IMR-90 (cell line): ENCODE measurements at regions not wholly inside any gene's neighbourhood (a gene's known extent, or its start where the extent isn't known, plus 50 kb on each side); places are given as distances from the start of the nearest gene placed in this dataset.

Source experiments
- ATAC-seq: fragments of 200-7000 bp; cut with Tn5 transposase; 2 replicates; pipeline ENCODE4 v1.9.1; 2020; ENCODE audit warnings: low read depth, mild to moderate bottlenecking, moderate library complexity
- BruUV-seq: library from RNA; stranded (reverse); fragments of 400-500 nt; replicated peaks from 2 replicates; lab custom pipeline; 2021; lab: Mats Ljungman, UMichigan
- CTCF ChIA-PET: fragments of 300-600 bp; formaldehyde crosslinking; extraction: SDS; loops from one replicate; lab custom pipeline; 2021; ENCODE audit warnings: antibody characterized with exemption; lab: Yijun Ruan, JAX
- POLR2A ChIA-PET: fragments of 300-600 bp; sonication (Branson Sonifier 250); formaldehyde crosslinking; loops from one replicate; lab custom pipeline; 2022; ENCODE audit warnings: antibody characterized with exemption; ENCODE audit not compliant: unreplicated experiment; lab: Charles Lee
- DNase-seq: peaks from one replicate; pipeline ENCODE4 v3.0.0; 2013
- H2AFZ ChIP-seq: replicated peaks from 2 replicates; pipeline ENCODE3; 2013; ENCODE audit warnings: low read length, mild to moderate bottlenecking; ENCODE audit not compliant: poor library complexity
- H2AK5ac ChIP-seq: 2 replicates; pipeline ENCODE4 v1.6.1; 2013; ENCODE audit warnings: low read depth, low read length, inconsistent platforms
- H2AK9ac ChIP-seq: replicated peaks from 2 replicates; pipeline ENCODE3; 2013; ENCODE audit warnings: mild to moderate bottlenecking, low read depth, low read length, moderate library complexity; ENCODE audit not compliant: poor library complexity
- H2BK120ac ChIP-seq: 2 replicates; pipeline ENCODE4 v1.6.1; 2013; ENCODE audit warnings: low read depth, low read length, inconsistent platforms
- H2BK15ac ChIP-seq: 3 replicates; pipeline ENCODE4 v1.6.1; 2013; ENCODE audit warnings: low read depth, low read length, inconsistent platforms
- H2BK20ac ChIP-seq: 2 replicates; pipeline ENCODE4 v1.6.1; 2013; ENCODE audit warnings: low read depth, mild to moderate bottlenecking, inconsistent platforms, low read length, moderate library complexity
- H2BK5ac ChIP-seq: 2 replicates; pipeline ENCODE4 v1.6.1; 2013; ENCODE audit warnings: mild to moderate bottlenecking, low read depth, low read length, inconsistent platforms; ENCODE audit not compliant: poor library complexity, severe bottlenecking
- H3K14ac ChIP-seq: replicated peaks from 2 replicates; pipeline ENCODE4 v1.6.1; 2013; ENCODE audit warnings: low read depth, low read length, inconsistent platforms
- H3K18ac ChIP-seq: 2 replicates; pipeline ENCODE4 v1.6.1; 2013; ENCODE audit warnings: low read depth, low read length, control low read depth
- H3K23ac ChIP-seq: 2 replicates; pipeline ENCODE4 v1.6.1; 2013; ENCODE audit warnings: low read depth, low read length, inconsistent platforms
- H3K27ac ChIP-seq: 2 replicates; pipeline ENCODE4 v1.5.1; 2013; ENCODE audit warnings: mild to moderate bottlenecking, control low read depth, low read length; ENCODE audit not compliant: insufficient read depth
- H3K27me3 ChIP-seq: 2 replicates; pipeline ENCODE4 v1.6.1; 2013; ENCODE audit warnings: low read length; ENCODE audit not compliant: control insufficient read depth, insufficient read depth
- H3K36me3 ChIP-seq: 2 replicates; pipeline ENCODE4 v1.6.1; 2013; ENCODE audit warnings: low read length, mixed read lengths; ENCODE audit not compliant: control insufficient read depth, insufficient read depth
- H3K4ac ChIP-seq: 2 replicates; pipeline ENCODE4 v1.6.1; 2013; ENCODE audit warnings: low read depth, low read length, inconsistent platforms
- H3K4me1 ChIP-seq: 2 replicates; pipeline ENCODE4 v1.6.1; 2013; ENCODE audit warnings: low read length, mixed read lengths; ENCODE audit not compliant: control insufficient read depth, insufficient read depth
- H3K4me2 ChIP-seq: 2 replicates; pipeline ENCODE4 v1.6.1; 2013; ENCODE audit warnings: low read depth, mild to moderate bottlenecking, control low read depth, low read length, moderate library complexity
- H3K4me3 ChIP-seq: 2 replicates; pipeline ENCODE4 v1.5.1; 2013; ENCODE audit warnings: low read depth, mild to moderate bottlenecking, control low read depth, low read length, moderate library complexity; ENCODE audit not compliant: insufficient read depth
- H3K56ac ChIP-seq: 2 replicates; pipeline ENCODE4 v1.6.1; 2013; ENCODE audit warnings: low read length, inconsistent platforms; ENCODE audit not compliant: insufficient read depth; ENCODE audit errors: extremely low read depth
- H3K79me1 ChIP-seq, 2 experiments: 2 replicates each; pipeline ENCODE4 v1.6.1; 2013; ENCODE audit warnings: low read length in 2 of 2, inconsistent platforms in 1 of 2, low read depth in 1 of 2
- H3K9ac ChIP-seq: 2 replicates; pipeline ENCODE4 v1.6.1; 2013; ENCODE audit warnings: low read depth, low read length, control low read depth
- H3K9me1 ChIP-seq: 2 replicates; pipeline ENCODE4 v1.6.1; 2013; ENCODE audit warnings: low read length, inconsistent platforms; ENCODE audit not compliant: insufficient read depth
- H3K9me3 ChIP-seq: 2 replicates; pipeline ENCODE4 v1.6.1; 2013; ENCODE audit warnings: low read length; ENCODE audit not compliant: control insufficient read depth, insufficient read depth
- H4K20me1 ChIP-seq: 2 replicates; pipeline ENCODE4 v1.6.1; 2013; ENCODE audit warnings: low read length, inconsistent platforms; ENCODE audit not compliant: insufficient read depth
- H4K5ac ChIP-seq: 2 replicates; pipeline ENCODE4 v1.6.1; 2013; ENCODE audit warnings: mild to moderate bottlenecking, low read depth, low read length, control low read depth
- H4K8ac ChIP-seq, 2 experiments: 2 replicates each; pipeline ENCODE4 v1.6.1; 2013; ENCODE audit warnings: low read depth in 2 of 2, low read length in 2 of 2, control low read depth in 1 of 2, inconsistent platforms in 1 of 2
- H4K91ac ChIP-seq: 2 replicates; pipeline ENCODE4 v1.6.1; 2013; ENCODE audit warnings: low read depth, low read length, inconsistent platforms; ENCODE audit not compliant: insufficient read depth
- BHLHE40 ChIP-seq: fragments of 150-350 bp; IDR thresholded peaks from 2 replicates; pipeline ENCODE4 v1.6.1; 2016; ENCODE audit warnings: mild to moderate bottlenecking, low read depth, low read length
- CEBPB ChIP-seq: IDR thresholded peaks from 2 replicates; pipeline ENCODE4 v1.6.1; 2012; ENCODE audit warnings: low read depth, low read length, improper control_type of control experiment
- CHD1 ChIP-seq: IDR thresholded peaks from 2 replicates; pipeline ENCODE4 v1.6.1; 2012; ENCODE audit warnings: low read depth, low read length, improper control_type of control experiment
- CTCF ChIP-seq: conservative IDR thresholded peaks from 2 replicates; pipeline ENCODE4 v1.5.1; 2012; ENCODE audit warnings: mild to moderate bottlenecking, low read depth, low read length, improper control_type of control experiment
- ELK1 ChIP-seq: fragments of 150-350 bp; IDR thresholded peaks from 2 replicates; pipeline ENCODE4 v1.6.1; 2016; ENCODE audit warnings: low read depth, mild to moderate bottlenecking, low read length, moderate library complexity, borderline replicate concordance
- FOS ChIP-seq: fragments of 150-350 bp; IDR thresholded peaks from 2 replicates; pipeline ENCODE4 v1.6.1; 2016; ENCODE audit warnings: low read depth, low read length
- MAFK ChIP-seq: IDR thresholded peaks from 2 replicates; pipeline ENCODE4 v1.6.1; 2012; ENCODE audit warnings: low read depth, low read length, improper control_type of control experiment
- MAZ ChIP-seq: IDR thresholded peaks from 2 replicates; pipeline ENCODE4 v1.6.1; 2012; ENCODE audit warnings: low read depth, mild to moderate bottlenecking, low read length, improper control_type of control experiment, moderate library complexity, borderline replicate concordance
- POLR2A ChIP-seq: IDR thresholded peaks from 2 replicates; pipeline ENCODE4 v1.6.1; 2012; ENCODE audit warnings: mild to moderate bottlenecking, low read depth, low read length
- RCOR1 ChIP-seq: IDR thresholded peaks from 2 replicates; pipeline ENCODE4 v1.6.1; 2012; ENCODE audit warnings: mild to moderate bottlenecking, low read length, improper control_type of control experiment; ENCODE audit not compliant: insufficient replicate concordance
- RFX5 ChIP-seq: IDR thresholded peaks from 2 replicates; pipeline ENCODE4 v1.8.0; 2012; ENCODE audit warnings: low read depth, mild to moderate bottlenecking, low read length, moderate library complexity
- USF2 ChIP-seq: fragments of 150-350 bp; IDR thresholded peaks from 2 replicates; pipeline ENCODE4 v1.6.1; 2017; ENCODE audit warnings: mild to moderate bottlenecking, antibody characterized with exemption, low read length, low read depth
- WGBS, 2 experiments: methylation state at CpG; one replicate each; pipeline versions ENCODE4 v1.1.5 to v1.1.7; 2013; ENCODE audit warnings: missing lambda C conversion rate in 2 of 2; ENCODE audit not compliant: insufficient read length in 1 of 2; ENCODE audit errors: extremely low coverage in 2 of 2; 5-methylcytosine and 5-hydroxymethylcytosine counted together
- dilution Hi-C: fragments of 300-500 bp; cut with HindIII; formaldehyde crosslinking; loops from one replicate; pipeline ENCODE4 v1.14.3; 2018; ENCODE audit warnings: low sequenced_read_pairs; ENCODE audit not compliant: unreplicated experiment
- in situ Hi-C: fragments of 300-500 bp; cut with MboI; formaldehyde crosslinking; loops from 3 replicates; pipeline ENCODE4 v1.14.3; 2019; ENCODE audit warnings: low sequenced_read_pairs, inconsistent platforms, mixed read lengths
- intact Hi-C: fragments of 100-400 bp; cut with micrococcal nuclease; formaldehyde crosslinking; loops from 2 replicates; pipeline ENCODE4 v1.10.0; 2022

GRCh38 chr1:30569384-30569783 lies 154.0 kb downstream of the MATN1 start:
- H4K5ac ChIP-seq, result no peak overlapping the region
- 17% methylated on average over 1 of the region's 3 CpGs; no CpG with 5 or more reads in 1 of the 2 experiments for WGBS, 2 experiments
- POLR2A ChIA-PET, result no interaction called here

More at GRCh38 chr1:30569384-30569783, 154.0 kb downstream of the MATN1 start:
- H3K4me1 ChIP-seq, result no peaks in the 10 kb centered on the region
- H3K18ac ChIP-seq, result no peak overlapping the region
- no peak overlapping the region for H3K9ac ChIP-seq
- no peak overlapping the region for H2AFZ ChIP-seq
- no peak overlapping the region for H3K23ac ChIP-seq
- TF ChIP-seq ELK1, result no peak
- no peak for TF ChIP-seq RFX5
- TF ChIP-seq USF2, result no peak
- TF ChIP-seq FOS, result no peak
- no peak for TF ChIP-seq RCOR1
- TF ChIP-seq CHD1, result no peak
- TF ChIP-seq MAZ, result no peak
- TF ChIP-seq MAFK, result no peak
- no peak for TF ChIP-seq CEBPB
- no peak for TF ChIP-seq POLR2A
- no peak for TF ChIP-seq CTCF
- TF ChIP-seq BHLHE40, result no peak
- dilution Hi-C loops (no loop called here), intact Hi-C loops (no loop called here), in situ Hi-C loops (no loop called here)
- no peak overlapping the region for H3K56ac ChIP-seq
- no peaks in the 10 kb centered on the region for H3K9me1 ChIP-seq
- CTCF ChIA-PET, result interaction anchor here (0.6 kb wide), 1 partner anchor 215 kb away, joined by 3 read pairs; no protein-coding TSS in a partner anchor
- no peak overlapping the region for H2BK15ac ChIP-seq
- no peaks in the 10 kb centered on the region for H3K36me3 ChIP-seq
- DNase-seq, result no peak
- H2BK120ac ChIP-seq, result no peak overlapping the region
- H3K4me2 ChIP-seq, result no peak overlapping the region
- H3K4me3 ChIP-seq, result no peak overlapping the region
- no peaks in the 10 kb centered on the region for H3K9me3 ChIP-seq
- H2BK20ac ChIP-seq, result no peak overlapping the region
- no peak overlapping the region for H3K4ac ChIP-seq
- H3K27ac ChIP-seq, result no peak overlapping the region
- no TSS peak for BruUV-seq
- no peak overlapping the region for H4K8ac ChIP-seq
- no peak overlapping the region for H2AK9ac ChIP-seq
- no peaks in the 10 kb centered on the region for H3K27me3 ChIP-seq
- ATAC-seq, result no peak
- H4K91ac ChIP-seq, result no peak overlapping the region
- no peaks in the 10 kb centered on the region for H4K20me1 ChIP-seq
- H3K79me1 ChIP-seq, result no peaks in the 10 kb centered on the region
- H3K14ac ChIP-seq, result no peak overlapping the region
- no peak overlapping the region for H2AK5ac ChIP-seq
- no peak overlapping the region for H2BK5ac ChIP-seq
